GM23338 (cell line): ENCODE measurements at regions not wholly inside any gene's neighbourhood (a gene's known extent, or its start where the extent isn't known, plus 50 kb on each side); places are given as distances from the start of the nearest gene placed in this dataset.

Source experiments
- NANOG ChIP-seq: IDR thresholded peaks from 2 replicates; pipeline ENCODE4 v1.6.1; 2016; ENCODE audit warnings: antibody characterized with exemption, borderline replicate concordance
- REST ChIP-seq: IDR thresholded peaks from one replicate; pipeline ENCODE4 v1.6.1; 2018; ENCODE audit warnings: antibody characterized with exemption; ENCODE audit not compliant: unreplicated experiment
- STAT1 ChIP-seq: IDR thresholded peaks from one replicate; pipeline ENCODE4 v1.6.1; 2016; ENCODE audit warnings: antibody characterized with exemption; ENCODE audit not compliant: unreplicated experiment
- ZNF114 ChIP-seq: fragments of 250-450 bp; sonication (Bioruptor Pico); IDR thresholded peaks from 2 replicates; pipeline ENCODE4 v1.5.0; 2020; ENCODE audit warnings: mild to moderate bottlenecking, moderate library complexity
- ZNF331 ChIP-seq: fragments of 250-450 bp; sonication (Bioruptor Pico); IDR thresholded peaks from 2 replicates; pipeline ENCODE4 v1.5.0; 2020; ENCODE audit warnings: low read depth, mild to moderate bottlenecking, moderate library complexity
- ZNF462 ChIP-seq: fragments of 250-450 bp; sonication (Bioruptor Pico); IDR thresholded peaks from 2 replicates; pipeline ENCODE4 v1.5.0; 2020; ENCODE audit warnings: mild to moderate bottlenecking, moderate library complexity
- TF ChIP-seq, protein P1 (sequence below), 2 experiments: fragments of 200-600 bp in 1 of 2; sonication (generic) in 1 of 2; conservative IDR thresholded peaks; 2 replicates each; pipeline versions ENCODE4 v1.5.1 to v1.6.1; 2016 to 2017; ENCODE audit warnings: antibody characterized with exemption in 2 of 2, low read depth in 2 of 2, mild to moderate bottlenecking in 2 of 2, moderate library complexity in 1 of 2
- TF ChIP-seq, protein P2 (sequence below): IDR thresholded peaks from 2 replicates; pipeline ENCODE4 v1.6.1; 2016; ENCODE audit warnings: antibody characterized with exemption

DNA sequence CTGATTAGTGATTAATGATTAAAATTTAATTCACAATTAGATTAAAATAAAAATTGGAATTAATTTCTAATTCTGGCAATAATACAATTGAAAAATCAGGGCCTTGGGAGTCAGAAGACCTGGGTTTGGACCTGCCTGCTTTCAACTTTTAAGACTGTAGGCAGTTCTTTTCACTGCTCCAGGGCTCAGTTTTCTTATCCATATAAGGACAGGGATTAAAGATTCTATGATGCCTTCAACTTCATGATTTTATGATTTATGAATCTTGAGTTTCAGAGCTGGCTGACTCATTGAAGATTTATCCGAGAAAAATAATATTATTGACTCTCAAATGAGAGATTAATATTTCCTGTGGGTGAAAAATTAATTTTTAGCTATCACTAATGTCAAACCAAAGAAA is 208.6 kb upstream of the ANKH start (continued):
- TF ChIP-seq ZNF462: no peak
- no peak for TF ChIP-seq ZNF331 (CRISPR knock-in tag)
- no peak for TF ChIP-seq NANOG
- no peak for TF ChIP-seq ZNF114 (CRISPR knock-in tag)
- no peak for TF ChIP-seq STAT1
- TF ChIP-seq, protein P1, sequence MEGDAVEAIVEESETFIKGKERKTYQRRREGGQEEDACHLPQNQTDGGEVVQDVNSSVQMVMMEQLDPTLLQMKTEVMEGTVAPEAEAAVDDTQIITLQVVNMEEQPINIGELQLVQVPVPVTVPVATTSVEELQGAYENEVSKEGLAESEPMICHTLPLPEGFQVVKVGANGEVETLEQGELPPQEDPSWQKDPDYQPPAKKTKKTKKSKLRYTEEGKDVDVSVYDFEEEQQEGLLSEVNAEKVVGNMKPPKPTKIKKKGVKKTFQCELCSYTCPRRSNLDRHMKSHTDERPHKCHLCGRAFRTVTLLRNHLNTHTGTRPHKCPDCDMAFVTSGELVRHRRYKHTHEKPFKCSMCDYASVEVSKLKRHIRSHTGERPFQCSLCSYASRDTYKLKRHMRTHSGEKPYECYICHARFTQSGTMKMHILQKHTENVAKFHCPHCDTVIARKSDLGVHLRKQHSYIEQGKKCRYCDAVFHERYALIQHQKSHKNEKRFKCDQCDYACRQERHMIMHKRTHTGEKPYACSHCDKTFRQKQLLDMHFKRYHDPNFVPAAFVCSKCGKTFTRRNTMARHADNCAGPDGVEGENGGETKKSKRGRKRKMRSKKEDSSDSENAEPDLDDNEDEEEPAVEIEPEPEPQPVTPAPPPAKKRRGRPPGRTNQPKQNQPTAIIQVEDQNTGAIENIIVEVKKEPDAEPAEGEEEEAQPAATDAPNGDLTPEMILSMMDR (conservative IDR thresholded peaks at IDR 0.05; ENCODE audit: low read depth in 2 of 2): no peak
- TF ChIP-seq, protein P2, sequence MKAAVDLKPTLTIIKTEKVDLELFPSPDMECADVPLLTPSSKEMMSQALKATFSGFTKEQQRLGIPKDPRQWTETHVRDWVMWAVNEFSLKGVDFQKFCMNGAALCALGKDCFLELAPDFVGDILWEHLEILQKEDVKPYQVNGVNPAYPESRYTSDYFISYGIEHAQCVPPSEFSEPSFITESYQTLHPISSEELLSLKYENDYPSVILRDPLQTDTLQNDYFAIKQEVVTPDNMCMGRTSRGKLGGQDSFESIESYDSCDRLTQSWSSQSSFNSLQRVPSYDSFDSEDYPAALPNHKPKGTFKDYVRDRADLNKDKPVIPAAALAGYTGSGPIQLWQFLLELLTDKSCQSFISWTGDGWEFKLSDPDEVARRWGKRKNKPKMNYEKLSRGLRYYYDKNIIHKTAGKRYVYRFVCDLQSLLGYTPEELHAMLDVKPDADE: no peak
- TF ChIP-seq REST: no peak
